ENCODE measurements at regions not wholly inside any gene's neighbourhood (a gene's known extent, or its start where the extent isn't known, plus 50 kb on each side); places are given as distances from the start of the nearest gene placed in this dataset.

DNA sequence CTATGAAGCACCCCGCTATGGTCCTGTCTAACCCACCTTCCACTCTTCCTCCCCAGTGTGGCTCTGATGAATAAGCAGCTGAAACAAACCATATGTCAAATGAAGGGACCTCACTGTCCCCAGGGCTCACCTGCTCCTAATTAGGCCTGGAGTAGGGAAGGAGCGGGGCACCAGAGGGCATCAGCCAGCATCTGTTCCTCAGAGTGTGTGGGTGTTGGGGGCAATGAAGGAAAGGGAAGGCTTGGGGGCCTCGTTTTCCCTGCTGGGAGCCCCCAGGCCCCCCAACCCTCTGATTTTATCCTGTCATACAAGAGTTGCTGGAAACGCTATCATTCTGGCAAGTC, 274.7 kb downstream of the HAUS1 start:
- TF ChIP-seq, protein P1, sequence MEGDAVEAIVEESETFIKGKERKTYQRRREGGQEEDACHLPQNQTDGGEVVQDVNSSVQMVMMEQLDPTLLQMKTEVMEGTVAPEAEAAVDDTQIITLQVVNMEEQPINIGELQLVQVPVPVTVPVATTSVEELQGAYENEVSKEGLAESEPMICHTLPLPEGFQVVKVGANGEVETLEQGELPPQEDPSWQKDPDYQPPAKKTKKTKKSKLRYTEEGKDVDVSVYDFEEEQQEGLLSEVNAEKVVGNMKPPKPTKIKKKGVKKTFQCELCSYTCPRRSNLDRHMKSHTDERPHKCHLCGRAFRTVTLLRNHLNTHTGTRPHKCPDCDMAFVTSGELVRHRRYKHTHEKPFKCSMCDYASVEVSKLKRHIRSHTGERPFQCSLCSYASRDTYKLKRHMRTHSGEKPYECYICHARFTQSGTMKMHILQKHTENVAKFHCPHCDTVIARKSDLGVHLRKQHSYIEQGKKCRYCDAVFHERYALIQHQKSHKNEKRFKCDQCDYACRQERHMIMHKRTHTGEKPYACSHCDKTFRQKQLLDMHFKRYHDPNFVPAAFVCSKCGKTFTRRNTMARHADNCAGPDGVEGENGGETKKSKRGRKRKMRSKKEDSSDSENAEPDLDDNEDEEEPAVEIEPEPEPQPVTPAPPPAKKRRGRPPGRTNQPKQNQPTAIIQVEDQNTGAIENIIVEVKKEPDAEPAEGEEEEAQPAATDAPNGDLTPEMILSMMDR (IDR thresholded peaks at IDR 0.05; ENCODE audit: low read depth, low read length) = no peak
- TF ChIP-seq POLR2A (IDR thresholded peaks at IDR 0.05; ENCODE audit: extremely low read depth, insufficient read length) (no peak), MYC (IDR thresholded peaks at IDR 0.05; ENCODE audit: low read depth, low read length) (no peak)
